Mammary epithelial cell (primary cell): ENCODE measurements at regions not wholly inside any gene's neighbourhood (a gene's known extent, or its start where the extent isn't known, plus 50 kb on each side); places are given as distances from the start of the nearest gene placed in this dataset.

Experiments
- EZH2 ChIP-seq: IDR thresholded peaks from 2 replicates; pipeline ENCODE4 v1.6.1; 2012; ENCODE audit warnings: low read length, inconsistent platforms, borderline replicate concordance
- TF ChIP-seq, protein P1 (sequence below), 2 donors: IDR thresholded peaks in 1 of 2; conservative IDR thresholded peaks in 1 of 2; 2 replicates each; pipeline ENCODE4 v1.5.1; 2011 to 2012; ENCODE audit warnings: inconsistent platforms in 2 of 2, low read length in 2 of 2, mild to moderate bottlenecking in 2 of 2, control low read depth in 1 of 2, low read depth in 1 of 2; ENCODE audit not compliant: insufficient read depth in 1 of 2; ENCODE audit errors: extremely low read depth in 1 of 2

DNA sequence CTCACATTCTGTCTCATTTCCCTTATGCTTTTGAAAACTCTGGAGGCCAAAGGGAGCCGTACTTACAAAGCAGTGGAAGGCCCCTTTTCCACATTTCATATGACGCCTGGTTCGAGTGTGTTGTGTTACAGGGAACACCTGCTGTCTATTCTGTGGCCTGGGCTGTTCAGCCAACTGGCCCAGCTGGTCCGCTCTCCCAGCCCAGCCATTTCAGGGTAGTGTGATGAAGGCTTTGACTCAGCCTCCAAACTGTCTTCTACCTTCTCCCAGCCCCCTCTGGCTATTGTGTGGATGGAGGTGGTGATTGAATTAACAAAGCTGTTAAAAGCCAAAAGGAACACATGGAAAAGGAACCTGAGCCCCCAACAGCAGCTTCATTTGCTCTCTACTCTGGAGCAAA, 233.8 kb downstream of the ICOS start:
- no peak for TF ChIP-seq EZH2
- TF ChIP-seq, protein P1, sequence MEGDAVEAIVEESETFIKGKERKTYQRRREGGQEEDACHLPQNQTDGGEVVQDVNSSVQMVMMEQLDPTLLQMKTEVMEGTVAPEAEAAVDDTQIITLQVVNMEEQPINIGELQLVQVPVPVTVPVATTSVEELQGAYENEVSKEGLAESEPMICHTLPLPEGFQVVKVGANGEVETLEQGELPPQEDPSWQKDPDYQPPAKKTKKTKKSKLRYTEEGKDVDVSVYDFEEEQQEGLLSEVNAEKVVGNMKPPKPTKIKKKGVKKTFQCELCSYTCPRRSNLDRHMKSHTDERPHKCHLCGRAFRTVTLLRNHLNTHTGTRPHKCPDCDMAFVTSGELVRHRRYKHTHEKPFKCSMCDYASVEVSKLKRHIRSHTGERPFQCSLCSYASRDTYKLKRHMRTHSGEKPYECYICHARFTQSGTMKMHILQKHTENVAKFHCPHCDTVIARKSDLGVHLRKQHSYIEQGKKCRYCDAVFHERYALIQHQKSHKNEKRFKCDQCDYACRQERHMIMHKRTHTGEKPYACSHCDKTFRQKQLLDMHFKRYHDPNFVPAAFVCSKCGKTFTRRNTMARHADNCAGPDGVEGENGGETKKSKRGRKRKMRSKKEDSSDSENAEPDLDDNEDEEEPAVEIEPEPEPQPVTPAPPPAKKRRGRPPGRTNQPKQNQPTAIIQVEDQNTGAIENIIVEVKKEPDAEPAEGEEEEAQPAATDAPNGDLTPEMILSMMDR (conservative IDR thresholded peaks at IDR 0.05 in 1 of 2, IDR thresholded peaks at IDR 0.05 in 1 of 2; ENCODE audit: extremely low read depth in 1 of 2, insufficient read depth in 1 of 2, low read depth in 1 of 2, low read length in 2 of 2), result no peak
